ENCODE measurements at regions not wholly inside any gene's neighbourhood (a gene's known extent, or its start where the extent isn't known, plus 50 kb on each side); places are given as distances from the start of the nearest gene placed in this dataset.
"Not testable (repeated sequence)": the region's sequence is repeated elsewhere in the genome, so short reads cannot be mapped to it uniquely, and the experiment has no call there.

DNA sequence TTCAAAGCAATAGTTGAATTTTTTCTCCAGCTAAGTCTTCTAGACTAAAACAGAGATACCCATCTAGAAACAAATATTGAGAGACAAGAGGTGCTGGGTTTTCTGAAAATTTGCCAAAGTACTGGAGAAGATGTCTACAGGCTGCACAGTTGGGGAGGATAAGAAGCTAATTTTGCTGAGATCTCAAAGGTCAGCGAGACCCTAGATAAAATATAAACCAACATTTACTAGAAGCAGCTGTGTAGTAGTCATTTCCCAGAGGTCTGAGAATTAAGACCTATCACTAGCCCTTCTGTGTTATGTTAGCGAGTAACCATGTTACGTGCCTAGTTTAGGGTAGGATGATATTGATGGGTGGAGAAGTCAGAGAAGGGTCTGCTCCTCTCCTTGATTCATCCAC lies 208.5 kb upstream of the TNC start:
- no peak for DNase-seq

DNA sequence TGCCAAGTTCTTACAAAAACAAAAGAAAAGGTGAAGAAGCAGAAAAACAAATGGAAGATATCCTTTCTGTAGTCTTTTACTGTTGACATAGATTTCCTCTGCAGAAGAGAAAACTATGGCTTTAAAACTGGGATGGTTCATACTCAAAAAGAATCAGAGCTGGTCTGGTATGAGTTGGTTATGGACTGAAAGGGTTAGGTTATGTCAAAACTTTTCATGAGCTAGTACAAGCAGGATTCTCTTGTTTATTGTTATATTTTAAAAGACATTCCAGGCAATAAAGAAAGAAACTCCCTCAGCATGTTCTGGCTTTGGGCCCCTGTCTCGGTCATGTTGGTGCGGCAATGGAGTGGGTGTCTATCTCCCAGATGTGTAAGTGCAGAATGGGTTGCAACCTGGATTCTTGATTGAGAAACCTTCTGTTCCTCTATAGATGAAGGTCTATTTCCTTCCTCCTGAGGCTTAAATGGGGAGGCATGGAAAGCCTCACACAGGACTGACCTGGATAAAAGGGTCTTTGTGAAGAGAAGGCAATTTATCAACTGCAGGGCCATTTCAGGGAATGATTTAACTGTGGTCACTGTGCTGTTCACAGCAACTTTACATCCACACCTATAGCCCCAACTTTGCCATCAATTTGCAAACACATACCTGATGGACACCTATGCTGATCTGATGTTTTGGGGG lies 209.6 kb upstream of the TNC start:
- no peak for DNase-seq

DNA sequence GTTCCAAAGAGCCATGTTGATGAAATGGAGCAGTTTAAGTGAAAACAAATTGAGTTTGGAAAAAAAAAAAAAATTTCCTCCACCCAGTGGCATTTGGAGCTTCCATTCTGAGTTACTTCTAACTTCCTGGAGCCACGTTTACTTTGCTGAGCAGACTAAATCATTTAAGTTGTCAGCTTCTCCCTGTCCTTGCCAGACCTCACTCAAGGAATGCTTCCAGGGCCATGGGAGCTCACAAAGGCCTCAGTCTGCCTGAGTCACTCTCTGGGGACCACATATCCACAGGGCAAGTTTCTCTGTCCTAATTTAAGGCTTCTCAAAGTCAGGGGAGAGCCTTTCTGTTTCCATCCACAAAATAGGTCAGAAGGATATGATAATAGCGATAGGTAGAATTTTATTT lies 210.3 kb upstream of the TNC start:
- DNase-seq = no peak

DNA sequence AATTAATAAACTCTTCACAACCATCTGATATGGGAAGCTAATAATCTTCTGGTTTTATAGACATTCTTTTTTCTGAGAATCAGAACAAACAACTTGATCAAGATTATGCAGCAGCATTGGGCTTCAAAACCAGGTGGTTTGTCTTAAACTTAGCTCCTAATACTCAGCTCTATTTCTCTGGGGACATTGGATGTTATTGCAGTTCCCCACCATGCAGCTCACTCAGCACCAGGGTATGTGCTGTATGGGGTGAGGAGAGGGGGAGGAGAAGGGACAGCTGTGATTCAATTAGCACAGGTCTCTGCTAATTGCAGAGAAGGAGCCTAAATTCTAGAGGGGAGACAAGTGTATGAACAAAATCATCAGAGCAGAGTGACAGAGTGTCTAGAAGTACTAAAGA lies 210.7 kb upstream of the TNC start:
- no peak for DNase-seq

DNA sequence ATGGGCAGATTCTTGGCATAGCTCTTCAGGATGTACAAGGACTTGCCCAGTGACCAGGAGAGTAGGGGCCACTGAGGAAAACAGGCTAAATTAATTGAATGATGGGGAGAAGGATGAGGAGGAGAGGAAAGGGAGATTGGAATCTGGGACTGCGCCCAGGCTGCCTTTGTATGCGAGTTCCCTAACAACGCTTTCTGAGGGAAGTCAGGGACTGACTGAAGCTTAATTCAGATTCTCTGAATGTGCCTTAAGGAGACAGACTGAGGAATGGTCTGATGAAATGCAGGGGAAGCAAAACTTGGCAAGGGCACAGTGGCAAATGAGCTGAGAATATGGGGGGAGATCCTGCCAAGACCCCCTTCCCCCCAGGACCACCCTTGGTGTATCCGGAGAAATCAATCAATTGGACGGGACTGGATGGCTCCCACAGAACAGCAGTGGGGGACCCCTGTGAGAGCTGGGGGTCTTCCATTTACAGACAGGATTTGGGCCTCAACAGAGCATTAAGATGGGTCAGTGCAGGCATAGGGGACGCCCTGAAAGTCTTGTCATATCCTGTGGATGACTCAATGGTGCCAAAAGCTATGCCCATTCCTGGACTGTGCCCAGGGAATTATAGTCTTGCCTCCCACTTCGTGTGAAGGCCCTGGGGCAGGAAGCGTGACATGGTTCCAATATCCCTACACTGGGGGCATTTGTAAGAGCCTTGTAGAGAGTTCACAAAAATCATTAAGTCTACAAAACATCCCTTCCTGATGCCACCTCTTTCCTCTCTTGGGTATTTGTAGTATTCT lies 215.5 kb upstream of the TNC start:
- DNase-seq = no peak

DNA sequence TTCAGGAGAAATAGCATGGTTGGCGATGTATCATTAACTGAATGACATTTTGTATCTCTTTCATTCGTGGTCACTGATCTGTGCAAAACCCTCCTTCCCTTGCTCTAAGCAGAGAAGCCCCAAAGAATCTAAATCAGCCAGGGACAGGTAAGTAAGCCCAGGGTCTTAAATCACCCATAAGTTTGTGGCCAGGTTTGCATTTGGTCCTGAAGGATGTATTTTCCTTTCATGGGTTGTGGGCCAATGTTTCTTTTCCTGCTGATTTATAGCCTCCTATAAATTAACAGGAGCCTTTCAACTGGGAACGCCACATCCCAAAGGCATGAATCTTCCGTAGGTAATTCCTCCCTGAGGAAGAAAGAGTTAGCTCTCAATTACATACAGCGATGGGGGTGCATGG lies 217.5 kb upstream of the TNC start:
- DNase-seq = no peak

DNA sequence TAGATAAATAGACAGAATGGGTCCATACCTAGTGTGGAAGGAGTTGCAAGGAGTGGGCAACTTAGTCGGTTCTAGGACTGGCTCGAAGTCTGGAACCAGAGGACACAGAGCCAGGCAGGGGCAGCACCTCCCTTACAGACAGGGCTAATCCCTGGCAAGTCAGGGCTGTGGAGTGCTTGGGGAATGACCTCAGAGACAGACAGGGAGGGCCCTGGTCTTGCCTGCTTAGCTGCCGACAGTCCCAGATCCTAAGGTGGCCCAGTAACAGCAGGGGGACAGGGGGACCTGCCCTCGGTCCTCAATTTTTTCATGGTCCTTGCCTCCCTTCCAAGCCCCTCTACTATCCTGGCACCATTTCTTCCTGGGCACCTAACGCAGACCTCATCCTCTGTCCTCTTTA lies 222.4 kb upstream of the TNC start:
- no peak for DNase-seq

DNA sequence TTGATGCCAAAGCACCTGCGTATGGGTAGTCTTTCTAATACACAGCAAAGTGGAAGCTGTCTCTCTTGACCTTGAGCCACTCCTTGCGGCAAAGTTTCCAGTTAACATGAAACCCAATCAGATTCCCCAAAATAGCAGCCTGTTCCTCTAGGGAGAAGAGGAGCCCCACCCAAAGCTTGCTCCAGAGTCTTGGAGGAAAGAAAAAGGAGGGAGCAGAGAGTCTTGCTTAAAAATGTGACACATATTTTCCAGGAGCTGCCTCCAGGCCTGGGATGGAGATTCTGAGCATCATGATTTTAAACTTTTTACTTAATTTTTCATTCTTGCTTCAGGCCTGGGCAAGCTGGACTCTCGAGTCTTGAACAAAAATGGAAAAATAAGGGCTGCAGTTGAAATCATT lies 223.5 kb upstream of the TNC start:
- DNase-seq = no peak

DNA sequence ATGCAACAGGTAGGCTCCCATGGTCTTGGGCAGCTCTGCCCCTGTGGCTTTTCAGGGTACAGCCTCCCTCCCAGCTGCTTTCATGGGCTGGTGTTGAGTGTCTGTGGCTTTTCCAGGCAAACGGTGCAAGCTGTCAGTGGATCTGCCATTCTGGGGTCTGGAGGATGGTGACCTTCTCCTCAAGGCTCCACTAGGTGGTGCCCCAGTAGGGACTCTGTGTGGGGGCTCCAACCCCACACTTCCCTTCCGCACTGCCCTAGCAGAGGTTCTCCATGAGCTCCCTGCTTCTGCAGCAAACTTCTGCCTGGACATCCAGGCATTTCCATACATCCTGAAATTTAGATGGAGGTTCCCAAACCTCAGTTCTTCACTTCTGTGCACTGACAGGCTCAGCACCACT lies 229.8 kb upstream of the TNC start:
- DNase-seq = not testable (repeated sequence)

DNA sequence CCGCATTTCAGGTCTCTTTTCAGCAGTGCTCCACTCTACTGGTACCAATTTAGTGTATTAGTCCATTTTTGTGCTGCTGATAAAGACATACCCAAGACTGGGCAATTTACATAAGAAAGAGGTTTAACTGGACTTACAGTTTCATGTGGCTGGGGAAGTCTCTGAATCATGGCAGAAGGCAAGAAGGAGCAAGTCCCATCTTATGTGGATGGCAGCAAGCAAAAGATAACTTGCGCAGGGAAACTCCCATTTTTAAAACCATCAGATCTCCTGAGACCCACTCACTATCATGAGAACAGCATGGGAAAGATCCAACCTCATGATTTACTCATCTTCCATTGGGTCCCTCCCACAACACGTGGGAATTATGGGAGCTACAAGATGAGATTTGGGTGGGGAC lies 231.0 kb upstream of the TNC start:
- DNase-seq = not testable (repeated sequence)

DNA sequence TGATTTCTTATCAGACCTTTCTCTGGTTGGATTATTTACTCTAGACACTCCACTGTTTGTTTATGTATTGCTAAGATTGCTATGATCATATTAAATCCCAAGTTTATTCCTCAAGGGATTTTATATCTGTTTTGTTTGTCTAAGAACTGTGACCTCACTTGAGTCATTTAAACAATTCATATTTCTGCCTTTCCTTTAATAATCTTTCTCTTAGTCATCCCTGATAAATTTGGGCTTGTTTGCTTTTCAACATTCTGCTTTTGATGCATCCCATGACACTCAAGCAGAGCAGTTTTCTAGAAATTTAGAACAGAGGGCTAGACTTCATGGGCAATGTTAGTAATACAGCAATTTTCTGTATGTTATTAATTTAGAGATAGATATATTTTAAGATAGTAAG lies 231.6 kb upstream of the TNC start:
- DNase-seq = no peak

DNA sequence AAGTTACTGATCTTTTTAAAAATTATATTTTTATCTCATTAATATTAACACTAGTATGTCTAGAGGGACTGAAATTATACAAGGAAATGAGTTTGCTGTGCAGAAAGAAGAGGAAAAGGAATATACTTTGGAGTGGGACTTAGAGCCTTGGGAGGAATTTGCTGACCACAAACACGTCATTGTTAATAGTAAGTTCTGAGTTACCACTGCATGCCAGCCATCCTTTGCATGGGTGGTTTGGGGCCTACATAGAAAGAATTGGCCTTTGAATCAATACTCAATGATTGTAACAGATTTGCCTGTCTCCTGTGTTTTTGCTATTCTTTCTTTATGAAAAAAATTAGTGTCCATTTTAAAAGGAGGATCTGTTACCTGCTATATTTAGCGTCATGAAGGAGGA lies 232.6 kb upstream of the TNC start:
- DNase-seq = no peak

DNA sequence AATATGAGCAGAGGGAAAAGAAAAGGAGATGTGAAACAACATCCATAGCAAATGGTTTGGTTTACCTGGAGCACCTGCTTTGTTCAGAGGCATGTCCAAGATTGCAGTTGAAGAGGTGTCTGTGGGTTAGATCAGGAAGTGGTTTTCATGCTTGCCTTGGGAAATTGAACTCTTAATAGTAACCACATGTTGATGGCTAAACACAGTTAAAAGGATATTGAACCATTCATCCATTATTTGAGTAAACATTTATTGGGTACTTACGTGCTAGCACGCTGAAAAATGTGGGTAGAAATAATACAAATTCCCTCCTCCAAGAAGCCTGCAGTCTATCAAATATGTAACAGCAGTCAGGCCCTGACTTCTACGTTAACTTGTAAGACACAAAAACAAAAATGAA lies 235.7 kb upstream of the TNC start:
- DNase-seq = no peak

DNA sequence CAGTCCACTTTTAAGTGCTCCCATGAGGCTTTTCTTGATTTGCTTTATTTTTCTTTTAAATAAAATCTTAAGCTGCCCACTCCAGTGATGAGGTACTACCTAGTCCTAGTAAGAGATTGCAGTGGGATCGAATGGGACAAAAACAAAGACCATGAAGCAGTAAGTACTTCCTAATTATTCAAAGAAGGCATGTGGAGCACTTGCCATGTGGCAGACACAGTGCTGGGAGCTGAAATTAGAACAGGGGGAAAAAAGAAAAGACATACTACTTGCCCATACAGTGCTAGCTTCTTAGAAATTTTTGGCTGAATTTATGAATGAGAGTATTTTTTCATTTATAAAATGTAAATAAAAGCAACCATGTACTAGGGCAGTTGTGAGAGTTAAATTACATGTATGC lies 239.9 kb upstream of the TNC start:
- DNase-seq = no peak

DNA sequence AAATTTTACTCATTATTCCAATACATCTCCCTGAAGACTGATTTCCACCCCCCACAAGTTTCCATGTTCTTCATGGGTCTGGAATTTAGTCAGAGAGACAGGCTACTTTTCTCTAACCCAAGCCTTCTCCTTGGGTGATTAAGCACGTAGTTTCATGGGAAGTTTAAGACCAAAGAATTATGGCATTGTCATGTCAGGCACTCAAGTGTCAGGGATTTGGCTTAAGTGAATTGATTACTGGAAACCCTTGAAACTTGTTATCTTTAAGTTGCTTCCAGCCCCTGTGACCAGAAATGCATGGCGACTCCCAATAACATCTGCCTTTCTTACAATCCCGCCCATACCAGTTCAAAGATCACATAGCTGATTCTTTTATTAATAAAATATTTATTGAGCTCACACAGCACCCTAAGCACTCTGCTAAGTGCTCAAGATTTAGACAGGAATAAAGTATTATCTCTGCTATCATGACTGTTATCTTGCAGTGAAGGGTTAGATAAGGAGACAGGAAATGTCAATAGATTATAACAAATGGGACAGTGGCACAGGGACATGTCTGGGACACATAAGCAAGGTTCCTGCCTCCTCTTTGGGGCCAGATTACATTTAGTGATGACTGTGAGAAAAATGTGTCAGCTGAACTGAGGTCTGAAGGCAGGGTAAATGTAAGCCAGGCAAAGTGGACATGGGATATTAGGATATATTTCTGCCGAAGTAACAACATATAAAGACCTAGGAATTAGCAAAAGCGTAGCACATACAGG lies 241.2 kb upstream of the TNC start:
- no peak for DNase-seq

DNA sequence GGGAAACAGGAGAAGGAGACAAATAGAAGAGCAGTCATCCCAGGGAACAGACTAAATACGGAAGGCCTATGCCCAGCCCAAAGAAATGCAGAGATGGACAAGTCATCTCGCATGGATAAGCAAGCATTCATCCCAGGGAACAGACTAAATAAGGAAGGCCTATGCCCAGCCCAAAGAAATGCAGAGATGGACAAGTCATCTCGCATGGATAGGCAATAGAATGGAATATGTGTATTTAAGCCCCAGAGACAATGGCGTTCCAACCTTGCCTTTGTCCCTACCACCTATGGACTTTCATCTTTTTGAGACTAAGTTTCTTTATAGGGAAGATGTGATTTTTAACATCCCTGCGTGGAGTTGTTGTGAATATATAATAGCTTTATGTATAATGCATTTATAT lies 242.2 kb upstream of the TNC start:
- no peak for DNase-seq

DNA sequence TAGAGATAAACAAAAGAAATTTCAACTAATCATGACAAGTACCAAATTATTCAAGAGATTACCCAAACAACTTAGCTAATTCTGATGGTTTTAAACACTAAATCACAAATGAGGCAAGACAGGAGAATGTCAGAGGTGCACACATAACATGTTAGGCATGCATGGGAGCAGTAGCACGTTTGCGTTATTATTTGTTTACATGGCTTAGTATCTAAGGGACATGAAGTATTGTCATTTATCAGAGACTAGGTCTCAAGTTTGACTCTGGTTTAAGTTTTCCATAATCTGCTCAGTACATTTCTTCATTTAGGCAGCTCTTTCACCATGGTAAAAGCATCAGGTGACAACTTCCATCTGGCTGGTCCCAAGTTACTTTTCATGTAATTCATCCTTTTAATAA lies 244.1 kb upstream of the TNC start:
- DNase-seq = no peak

DNA sequence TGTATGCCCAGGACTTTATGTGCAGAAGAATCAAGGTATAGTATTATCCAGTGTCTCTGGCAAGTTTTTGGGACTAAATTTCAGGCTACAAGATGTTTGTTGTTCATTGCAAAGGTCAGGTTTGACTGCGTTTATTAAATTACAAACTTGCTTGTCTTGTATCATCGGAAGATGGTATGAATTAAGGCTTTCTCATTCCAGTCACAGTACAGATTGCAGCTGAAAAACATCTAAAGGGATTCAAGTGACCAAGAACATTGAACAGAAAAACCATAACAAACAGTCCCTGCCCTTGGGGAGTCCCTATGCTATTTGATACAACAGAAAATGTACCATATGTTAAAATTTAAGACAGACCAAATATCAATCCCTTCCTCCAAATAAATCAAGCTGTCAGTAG lies 244.7 kb upstream of the TNC start:
- no peak for DNase-seq

DNA sequence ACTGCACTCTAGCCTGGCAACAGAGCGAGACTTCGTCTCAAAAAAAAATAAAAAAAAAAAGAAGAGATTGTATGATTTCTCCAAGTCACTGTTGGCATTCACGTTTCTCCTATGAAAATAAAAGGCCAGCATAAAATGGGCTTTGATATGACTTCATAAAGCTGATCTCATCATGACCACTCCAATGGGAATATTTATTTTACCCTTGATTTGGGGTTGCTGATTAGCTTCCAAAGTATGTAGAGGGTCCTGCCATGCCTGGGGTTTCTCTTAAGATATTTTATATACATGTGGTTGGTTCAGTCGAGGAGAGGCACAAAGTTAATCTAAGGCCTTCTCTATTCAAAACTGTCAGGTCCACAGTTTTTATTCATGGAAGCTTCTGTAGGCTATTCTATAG lies 247.0 kb upstream of the TNC start:
- no peak for DNase-seq

DNA sequence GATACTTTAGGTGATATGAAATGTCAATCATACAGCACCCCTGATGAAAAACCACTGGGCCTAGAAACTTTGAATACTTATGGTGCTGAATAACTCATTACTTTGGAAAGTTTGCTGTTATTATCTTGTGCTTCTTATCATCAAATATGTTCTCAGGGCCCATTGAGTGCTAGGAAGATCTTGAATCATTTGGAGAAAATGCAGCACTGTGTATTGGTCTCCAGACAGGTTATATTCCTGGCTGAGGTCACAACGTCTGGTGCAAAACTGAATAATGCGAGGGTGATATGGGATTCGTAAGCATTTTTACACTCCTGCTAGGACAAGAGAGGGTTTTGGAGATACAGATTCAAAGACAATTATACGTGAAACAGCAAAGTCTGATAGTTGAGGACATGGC lies 249.4 kb upstream of the TNC start:
- no peak for DNase-seq

DNA sequence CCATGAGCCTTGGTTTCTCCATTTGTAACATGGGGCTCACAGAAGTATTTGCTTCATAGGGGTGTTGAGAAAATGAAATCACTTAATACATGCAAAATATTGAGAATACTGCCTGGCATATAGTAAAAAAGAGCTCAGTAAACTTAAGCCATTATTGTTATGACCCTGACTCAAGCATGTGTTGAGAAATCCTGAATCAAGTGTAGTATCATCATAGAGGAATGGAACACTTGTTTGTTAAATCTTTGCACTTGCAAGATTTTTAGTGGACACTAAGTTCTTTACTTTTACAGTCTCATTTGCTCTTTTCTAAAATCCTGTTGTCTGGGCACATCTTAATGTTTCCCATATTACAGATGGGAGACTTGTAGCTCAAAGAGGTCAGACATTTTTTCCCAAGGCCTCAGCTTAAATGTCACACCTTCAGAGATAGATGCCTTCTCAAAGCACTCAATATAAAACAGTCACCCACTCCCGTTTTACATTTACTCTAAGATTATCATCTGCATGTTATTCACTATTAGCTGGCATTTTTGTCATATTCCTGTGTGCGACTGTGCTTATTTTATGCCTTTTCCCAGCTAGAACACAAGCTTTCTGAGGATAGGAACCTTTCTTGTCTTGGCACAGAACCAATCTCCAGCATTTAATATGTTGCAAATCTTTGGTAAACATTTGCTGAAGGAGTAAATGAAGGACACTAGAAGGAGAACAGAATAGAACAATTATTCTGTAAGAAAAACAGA lies 250.0 kb upstream of the TNC start:
- DNase-seq = no peak

DNA sequence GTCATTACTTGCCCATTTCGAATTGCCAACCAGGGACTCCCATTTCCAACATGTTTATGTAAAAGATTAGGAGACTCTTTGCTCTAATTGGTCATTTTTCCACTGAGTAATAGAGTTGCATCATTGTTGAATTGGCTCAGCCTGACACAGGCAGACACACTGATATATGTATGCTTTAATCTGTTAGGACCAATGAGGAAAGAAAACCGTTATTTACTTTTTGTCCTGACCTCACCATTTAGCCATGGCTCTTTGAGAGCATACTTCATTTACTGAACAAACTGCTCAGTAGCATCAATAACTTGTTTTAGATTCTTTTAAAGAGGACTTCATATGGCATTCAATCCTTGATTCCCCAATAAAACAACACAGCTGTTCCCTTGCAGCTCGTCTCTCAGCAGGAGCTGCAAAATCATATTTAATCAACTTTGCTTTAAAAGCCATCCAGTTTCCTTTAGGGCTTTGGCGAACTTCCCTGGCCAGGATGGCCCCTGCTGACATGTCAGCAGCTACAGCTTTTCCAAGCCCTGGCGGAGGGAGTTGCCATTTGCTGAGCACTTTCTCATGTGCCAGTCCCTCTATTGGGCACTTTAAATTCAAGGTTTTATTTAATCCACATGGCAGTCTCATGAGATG lies 251.5 kb upstream of the TNC start:
- no peak for DNase-seq
